OCI-LY7 (cell line): ENCODE measurements at regions not wholly inside any gene's neighbourhood (a gene's known extent, or its start where the extent isn't known, plus 50 kb on each side); places are given as distances from the start of the nearest gene placed in this dataset.

Experiments used
- BruUV-seq: library from RNA; stranded (reverse); fragments of 400-500 nt; replicated peaks from 2 replicates; lab custom pipeline; 2021; lab: Mats Ljungman, UMichigan
- CTCF ChIA-PET: fragments of 300-600 bp; sonication (Branson Sonifier 250); formaldehyde crosslinking; loops from one replicate; lab custom pipeline; 2022; ENCODE audit warnings: antibody characterized with exemption; ENCODE audit not compliant: unreplicated experiment; lab: Charles Lee
- POLR2A ChIA-PET: fragments of 300-600 bp; sonication (Branson Sonifier 250); formaldehyde crosslinking; loops from one replicate; lab custom pipeline; 2022; ENCODE audit warnings: antibody characterized with exemption; lab: Charles Lee
- DNase-seq: peaks from one replicate; pipeline ENCODE4 v3.0.0-alpha.2; 2015; ENCODE audit warnings: low spot score
- H2AFZ ChIP-seq: fragments of 200-600 bp; sonication (generic), shearing (Covaris generic); 2 replicates; pipeline ENCODE4 v1.6.1; 2014; ENCODE audit warnings: mild to moderate bottlenecking, antibody characterized with exemption, low read length, moderate library complexity
- H3K27ac ChIP-seq: fragments of 200-600 bp; sonication (generic); 2 replicates; pipeline ENCODE4 v1.5.1; 2014; ENCODE audit warnings: mixed run types, low read depth, mild to moderate bottlenecking, moderate library complexity, low read length, inconsistent platforms; ENCODE audit not compliant: poor library complexity, severe bottlenecking
- H3K36me3 ChIP-seq: fragments of 200-600 bp; sonication (generic); 2 replicates; pipeline ENCODE4 v1.6.1; 2014; ENCODE audit warnings: mild to moderate bottlenecking, antibody characterized with exemption, low read length, moderate library complexity, mixed read lengths; ENCODE audit not compliant: insufficient read depth
- H3K4me1 ChIP-seq: fragments of 200-600 bp; sonication (generic); 2 replicates; pipeline ENCODE4 v1.5.1; 2014; ENCODE audit warnings: mild to moderate bottlenecking, low read length; ENCODE audit not compliant: insufficient read depth, poor library complexity, severe bottlenecking
- H3K4me2 ChIP-seq: fragments of 200-600 bp; sonication (generic); 2 replicates; pipeline ENCODE4 v1.6.1; 2014; ENCODE audit warnings: mild to moderate bottlenecking, low read length
- H3K4me3 ChIP-seq: fragments of 200-600 bp; sonication (generic); 2 replicates; pipeline ENCODE4 v1.5.1; 2014; ENCODE audit warnings: mild to moderate bottlenecking, low read depth, low read length; ENCODE audit not compliant: poor library complexity, severe bottlenecking
- H3K79me2 ChIP-seq: fragments of 200-600 bp; sonication (generic); 2 replicates; pipeline ENCODE4 v1.6.1; 2016; ENCODE audit warnings: low read depth, mild to moderate bottlenecking, low read length, moderate library complexity, mixed read lengths; ENCODE audit not compliant: insufficient read depth
- H3K9me2 ChIP-seq: fragments of 200-600 bp; sonication (generic); 2 replicates; pipeline ENCODE4 v1.6.1; 2016; ENCODE audit warnings: mild to moderate bottlenecking, low read length, mixed read lengths; ENCODE audit not compliant: insufficient read depth
- H3K9me3 ChIP-seq: fragments of 200-600 bp; sonication (generic); 2 replicates; pipeline ENCODE4 v1.6.1; 2014; ENCODE audit warnings: mild to moderate bottlenecking, mixed run types, low read length, mixed read lengths
- H4K20me1 ChIP-seq: fragments of 200-600 bp; sonication (generic); 2 replicates; pipeline ENCODE4 v1.6.1; 2014; ENCODE audit warnings: mild to moderate bottlenecking, antibody characterized with exemption, low read length, moderate library complexity, mixed read lengths; ENCODE audit not compliant: insufficient read depth
- EZH2phosphoT487 ChIP-seq: fragments of 200-600 bp; sonication (generic); IDR thresholded peaks from 2 replicates; pipeline ENCODE4 v1.6.1; 2018; ENCODE audit warnings: low read depth, borderline replicate concordance, mild to moderate bottlenecking, mixed run types, antibody characterized with exemption, low read length, moderate library complexity, mixed read lengths
- intact Hi-C: fragments of 100-400 bp; cut with micrococcal nuclease; formaldehyde crosslinking; loops from one replicate; pipeline ENCODE4 v1.10.0; 2022; ENCODE audit not compliant: unreplicated experiment
- TF ChIP-seq, protein P1 (sequence below): fragments of 200-600 bp; sonication (generic); conservative IDR thresholded peaks from 2 replicates; pipeline ENCODE4 v1.5.1; 2014; ENCODE audit warnings: mild to moderate bottlenecking, antibody characterized with exemption, low read length, moderate library complexity, mixed read lengths

DNA sequence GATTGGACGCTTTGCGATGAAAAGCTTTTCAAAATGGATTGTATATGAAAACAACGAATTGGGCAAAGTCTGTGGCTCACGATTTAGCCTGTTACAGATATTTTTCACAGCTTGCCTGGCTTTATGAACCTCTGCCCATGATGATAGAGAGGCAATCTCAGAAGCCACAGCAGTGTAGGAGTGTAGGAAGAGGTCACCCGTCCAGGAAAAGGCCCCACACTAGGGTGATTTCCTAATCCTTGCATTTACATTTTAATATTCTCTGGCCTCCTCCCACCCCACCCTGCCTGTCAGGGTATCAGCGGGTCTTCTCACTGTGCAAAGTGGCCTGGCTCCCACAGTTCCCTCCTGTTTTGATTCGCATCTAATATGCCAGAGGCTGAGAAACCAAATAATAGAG lies 81.8 kb upstream of the FOXN3 start:
- no peak overlapping the region for H3K4me3 ChIP-seq
- H3K9me2 ChIP-seq: no peaks in the 10 kb centered on the region
- H3K4me2 ChIP-seq: no peak overlapping the region
- POLR2A ChIA-PET: no interaction called here
- H3K79me2 ChIP-seq: no peaks in the 10 kb centered on the region
- no peaks in the 10 kb centered on the region for H3K9me3 ChIP-seq
- intact Hi-C loops: loop anchor here (10.0 kb wide), 1 partner anchor 194 kb away; no protein-coding TSS in a partner anchor
- no peak for DNase-seq
- no peaks in the 10 kb centered on the region for H4K20me1 ChIP-seq
- peaks cover 16% of the 10 kb centered on the region for H3K4me1 ChIP-seq
- H2AFZ ChIP-seq: no peak overlapping the region
- BruUV-seq: no TSS peak
- H3K36me3 ChIP-seq: no peaks in the 10 kb centered on the region
- no peak for TF ChIP-seq EZH2phosphoT487
- TF ChIP-seq, protein P1, sequence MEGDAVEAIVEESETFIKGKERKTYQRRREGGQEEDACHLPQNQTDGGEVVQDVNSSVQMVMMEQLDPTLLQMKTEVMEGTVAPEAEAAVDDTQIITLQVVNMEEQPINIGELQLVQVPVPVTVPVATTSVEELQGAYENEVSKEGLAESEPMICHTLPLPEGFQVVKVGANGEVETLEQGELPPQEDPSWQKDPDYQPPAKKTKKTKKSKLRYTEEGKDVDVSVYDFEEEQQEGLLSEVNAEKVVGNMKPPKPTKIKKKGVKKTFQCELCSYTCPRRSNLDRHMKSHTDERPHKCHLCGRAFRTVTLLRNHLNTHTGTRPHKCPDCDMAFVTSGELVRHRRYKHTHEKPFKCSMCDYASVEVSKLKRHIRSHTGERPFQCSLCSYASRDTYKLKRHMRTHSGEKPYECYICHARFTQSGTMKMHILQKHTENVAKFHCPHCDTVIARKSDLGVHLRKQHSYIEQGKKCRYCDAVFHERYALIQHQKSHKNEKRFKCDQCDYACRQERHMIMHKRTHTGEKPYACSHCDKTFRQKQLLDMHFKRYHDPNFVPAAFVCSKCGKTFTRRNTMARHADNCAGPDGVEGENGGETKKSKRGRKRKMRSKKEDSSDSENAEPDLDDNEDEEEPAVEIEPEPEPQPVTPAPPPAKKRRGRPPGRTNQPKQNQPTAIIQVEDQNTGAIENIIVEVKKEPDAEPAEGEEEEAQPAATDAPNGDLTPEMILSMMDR: no peak
- CTCF ChIA-PET: no interaction called here
- no peak overlapping the region for H3K27ac ChIP-seq

DNA sequence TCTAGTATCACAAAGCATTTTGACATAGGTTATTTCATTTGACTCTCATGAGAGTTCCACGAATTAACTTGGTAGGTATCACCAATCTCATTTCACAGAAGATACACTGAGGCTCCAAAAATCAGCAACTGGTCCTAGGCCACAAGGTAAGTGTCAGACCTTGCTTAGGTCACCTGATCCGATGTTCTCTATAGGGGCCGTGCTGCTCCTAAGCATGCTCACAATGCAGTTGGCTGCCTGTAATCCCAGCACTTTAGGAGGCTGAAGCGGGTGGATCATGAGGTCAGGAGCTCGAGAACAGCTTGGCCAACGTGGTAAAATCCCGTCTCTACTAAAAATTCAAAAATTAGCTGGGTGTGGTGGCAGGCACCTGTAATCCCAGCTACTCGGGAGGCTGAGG lies 78.7 kb upstream of the FOXN3 start:
- CTCF ChIA-PET: no interaction called here
- no TSS peak for BruUV-seq
- intact Hi-C loops: loop anchor here (10.0 kb wide), 1 partner anchor 191 kb away; no protein-coding TSS in a partner anchor

More for the DNA sequence above, 78.7 kb upstream of the FOXN3 start:
- H2AFZ ChIP-seq: no peak overlapping the region
- H4K20me1 ChIP-seq: no peaks in the 10 kb centered on the region
- POLR2A ChIA-PET: interaction anchor here (2.6 kb wide), 1 partner anchor 14 kb away, joined by 14 read pairs; no protein-coding TSS in a partner anchor
- H3K79me2 ChIP-seq: no peaks in the 10 kb centered on the region
- TF ChIP-seq, protein P1: no peak
- TF ChIP-seq EZH2phosphoT487: no peak
- H3K36me3 ChIP-seq: no peaks in the 10 kb centered on the region
- H3K9me2 ChIP-seq: no peaks in the 10 kb centered on the region
- no peak overlapping the region for H3K27ac ChIP-seq
- H3K4me2 ChIP-seq: no peak overlapping the region
- H3K4me3 ChIP-seq: no peak overlapping the region
- H3K9me3 ChIP-seq: no peaks in the 10 kb centered on the region
- peaks cover 25% of the 10 kb centered on the region for H3K4me1 ChIP-seq
- no peak for DNase-seq
